Right lobe of liver (tissue), 6 donors: ENCODE measurements at regions not wholly inside any gene's neighbourhood (a gene's known extent, or its start where the extent isn't known, plus 50 kb on each side); places are given as distances from the start of the nearest gene placed in this dataset.

ENCODE experiments used
- ATAC-seq, 4 donors: fragments of 200-7000 bp; cut with Tn5 transposase; one replicate each; pipeline ENCODE4 v1.9.1; 2020; ENCODE audit warnings: mild to moderate bottlenecking in 4 of 4, moderate library complexity in 4 of 4
- DNase-seq, 3 donors: peaks; one replicate each; pipeline ENCODE4 v3.0.0-alpha.2; 2020
- H3K27ac ChIP-seq, 3 donors: fragments of 200-600 bp; one replicate each; pipeline ENCODE4 v1.8.0; 2022
- H3K27me3 ChIP-seq, 2 donors: fragments of 200-600 bp; one replicate each; pipeline ENCODE4 v1.8.0; 2022
- H3K36me3 ChIP-seq, 4 donors: fragments of 200-600 bp; sonication (generic) in 1 of 4; one replicate each; pipeline versions ENCODE4 v1.5.1 to v1.8.0; 2017 to 2022; ENCODE audit warnings: control low read depth in 1 of 4
- H3K4me1 ChIP-seq, 4 donors: fragments of 200-600 bp; sonication (generic) in 1 of 4; one replicate each; pipeline versions ENCODE4 v1.5.1 to v1.8.0; 2017 to 2022; ENCODE audit warnings: control low read depth in 1 of 4
- H3K4me3 ChIP-seq, 3 donors: fragments of 200-600 bp; one replicate each; pipeline ENCODE4 v1.8.0; 2022
- H3K9me3 ChIP-seq, 4 donors: fragments of 200-600 bp; sonication (generic) in 1 of 4; one replicate each; pipeline versions ENCODE4 v1.5.1 to v1.8.0; 2017 to 2022; ENCODE audit warnings: control low read depth in 1 of 4
- POLR2A ChIP-seq: fragments of 450-650 bp; IDR thresholded peaks from one replicate; pipeline ENCODE4 v1.6.1; 2017; ENCODE audit warnings: antibody characterized with exemption, mild to moderate bottlenecking
- WGBS: methylation state at CpG from one replicate; pipeline ENCODE4 v1.1.6; 2018; ENCODE audit warnings: low coverage, low lambda C conversion rate; ENCODE audit not compliant: insufficient coverage; ENCODE audit errors: missing lambda C conversion rate; 5-methylcytosine and 5-hydroxymethylcytosine counted together
- intact Hi-C, 2 donors: fragments of 100-400 bp; cut with DNase I; formaldehyde crosslinking; loops; one replicate each; pipeline versions ENCODE4 v1.11.2 to v1.14.1; 2022
- TF ChIP-seq, protein P1 (sequence below), 4 donors: fragments of 200-600 bp in 3 of 4; fragments of 450-650 bp in 1 of 4; IDR thresholded peaks; one replicate each; pipeline versions ENCODE4 v1.5.1 to v1.8.0; 2016 to 2022; ENCODE audit warnings: antibody characterized with exemption in 4 of 4, mild to moderate bottlenecking in 2 of 4
- donor health status: DM: no; HTN: yes; CAD: no.
- donor health status: DM: no; HTN: no; CAD: no.
- donor health status: DM: no; HTN: no; CAD: no.
- donor health status: DM: no; HTN: yes; CAD: no.
- donor health status: DM: no; HTN: yes; CAD: no.

DNA sequence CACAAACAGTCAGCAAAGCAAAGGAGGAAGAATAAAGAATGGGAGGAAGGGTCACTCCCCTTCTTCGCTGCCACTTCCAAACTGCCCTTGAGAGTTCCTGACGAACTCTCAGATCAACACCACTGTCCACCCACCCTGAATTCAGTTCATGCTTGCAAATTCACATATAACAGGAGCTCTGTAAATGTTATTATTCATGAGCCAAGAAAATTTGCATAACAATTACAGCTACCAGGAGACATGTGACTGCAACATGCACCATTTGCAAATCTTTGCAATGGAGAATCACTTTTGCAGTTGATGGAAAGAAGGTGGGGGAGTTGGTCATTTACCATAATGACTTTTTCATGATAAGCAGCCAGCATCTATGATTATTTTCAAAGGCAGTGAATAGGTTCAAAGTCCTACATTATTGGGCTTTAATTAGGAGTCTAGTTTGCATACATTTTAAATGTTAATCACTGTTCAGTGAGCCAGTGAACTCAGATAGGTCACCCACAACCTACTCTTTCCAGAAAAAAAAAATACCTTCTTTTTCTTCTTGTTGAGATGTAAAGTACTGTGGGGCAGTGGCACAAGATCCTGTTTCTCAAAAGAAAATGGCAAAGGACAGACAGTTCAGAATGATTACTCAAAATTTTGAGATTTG is 149.7 kb downstream of the CAAP1 start:
- H3K36me3 ChIP-seq: no peaks in the 10 kb centered on the region
- H3K4me3 ChIP-seq: no peak overlapping the region
- no peaks in the 10 kb centered on the region for H3K9me3 ChIP-seq
- no peak for ATAC-seq
- H3K4me1 ChIP-seq: no peaks in the 10 kb centered on the region
- no peak for DNase-seq
- intact Hi-C loops: no loop called here
- no peaks in the 10 kb centered on the region for H3K27me3 ChIP-seq
- WGBS: 31% methylated on average over 2 of the region's 2 CpGs
- TF ChIP-seq POLR2A: no peak
- TF ChIP-seq, protein P1, sequence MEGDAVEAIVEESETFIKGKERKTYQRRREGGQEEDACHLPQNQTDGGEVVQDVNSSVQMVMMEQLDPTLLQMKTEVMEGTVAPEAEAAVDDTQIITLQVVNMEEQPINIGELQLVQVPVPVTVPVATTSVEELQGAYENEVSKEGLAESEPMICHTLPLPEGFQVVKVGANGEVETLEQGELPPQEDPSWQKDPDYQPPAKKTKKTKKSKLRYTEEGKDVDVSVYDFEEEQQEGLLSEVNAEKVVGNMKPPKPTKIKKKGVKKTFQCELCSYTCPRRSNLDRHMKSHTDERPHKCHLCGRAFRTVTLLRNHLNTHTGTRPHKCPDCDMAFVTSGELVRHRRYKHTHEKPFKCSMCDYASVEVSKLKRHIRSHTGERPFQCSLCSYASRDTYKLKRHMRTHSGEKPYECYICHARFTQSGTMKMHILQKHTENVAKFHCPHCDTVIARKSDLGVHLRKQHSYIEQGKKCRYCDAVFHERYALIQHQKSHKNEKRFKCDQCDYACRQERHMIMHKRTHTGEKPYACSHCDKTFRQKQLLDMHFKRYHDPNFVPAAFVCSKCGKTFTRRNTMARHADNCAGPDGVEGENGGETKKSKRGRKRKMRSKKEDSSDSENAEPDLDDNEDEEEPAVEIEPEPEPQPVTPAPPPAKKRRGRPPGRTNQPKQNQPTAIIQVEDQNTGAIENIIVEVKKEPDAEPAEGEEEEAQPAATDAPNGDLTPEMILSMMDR (IDR thresholded peaks at IDR 0.05): no peak
- H3K27ac ChIP-seq: no peak overlapping the region

DNA sequence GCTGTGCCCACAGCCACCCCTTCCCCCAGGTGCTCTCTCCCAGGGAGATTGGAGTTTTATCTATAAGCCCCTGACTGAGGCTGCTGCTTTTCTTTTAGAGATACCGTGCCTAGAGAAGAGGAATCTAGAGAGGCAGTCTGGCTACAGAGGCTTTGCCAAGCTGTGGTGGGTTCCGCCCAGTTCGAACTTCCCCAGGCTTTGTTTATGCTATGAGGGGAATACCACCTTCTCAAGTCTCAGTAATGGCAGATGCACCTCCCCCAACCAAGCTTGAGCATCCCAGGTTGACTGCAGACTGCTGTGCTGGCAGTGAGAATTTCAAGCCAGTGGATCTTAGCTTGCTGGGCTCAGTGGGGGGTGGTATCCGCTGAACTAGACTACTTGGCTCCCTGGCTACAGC is 157.4 kb downstream of the CAAP1 start:
- no peaks in the 10 kb centered on the region for H3K4me1 ChIP-seq
- H3K4me3 ChIP-seq: no peak overlapping the region
- no peak overlapping the region for H3K27ac ChIP-seq
- H3K9me3 ChIP-seq: no peaks in the 10 kb centered on the region
- ATAC-seq (no peak), DNase-seq (no peak)
- TF ChIP-seq, protein P1 (IDR thresholded peaks at IDR 0.05): no peak
- no peak for TF ChIP-seq POLR2A
- no peaks in the 10 kb centered on the region for H3K36me3 ChIP-seq
- WGBS: no CpG with 5 or more reads among the region's 4 CpGs
- intact Hi-C loops: no loop called here
- H3K27me3 ChIP-seq: no peaks in the 10 kb centered on the region

DNA sequence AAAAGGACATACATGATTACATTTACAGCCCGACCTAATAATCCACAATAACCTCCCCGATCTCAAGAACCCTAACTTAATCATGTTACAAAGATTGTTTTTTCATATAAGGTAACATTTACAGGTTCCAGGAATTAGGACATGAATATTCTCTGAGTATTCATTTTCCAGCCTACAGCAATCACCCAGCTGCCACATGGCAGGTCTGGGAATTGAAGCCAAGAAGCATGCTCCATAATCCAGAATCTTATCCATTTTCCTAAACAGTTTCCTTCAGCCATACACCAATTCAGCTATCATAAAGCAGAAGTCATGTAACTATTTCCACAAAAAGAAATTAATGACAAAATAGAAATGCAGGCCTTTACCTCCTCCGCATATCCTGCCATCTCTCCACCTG is 163.4 kb downstream of the CAAP1 start:
- H3K9me3 ChIP-seq: no peaks in the 10 kb centered on the region
- intact Hi-C loops: no loop called here
- ATAC-seq (no peak), DNase-seq (no peak)
- TF ChIP-seq, protein P1 (IDR thresholded peaks at IDR 0.05): no peak
- no peak for TF ChIP-seq POLR2A
- no peaks in the 10 kb centered on the region for H3K27me3 ChIP-seq
- no peaks in the 10 kb centered on the region for H3K36me3 ChIP-seq
- WGBS: 76% methylated on average over 3 of the region's 3 CpGs
- H3K4me1 ChIP-seq: no peaks in the 10 kb centered on the region
- no peak overlapping the region for H3K4me3 ChIP-seq
- H3K27ac ChIP-seq: no peak overlapping the region

DNA sequence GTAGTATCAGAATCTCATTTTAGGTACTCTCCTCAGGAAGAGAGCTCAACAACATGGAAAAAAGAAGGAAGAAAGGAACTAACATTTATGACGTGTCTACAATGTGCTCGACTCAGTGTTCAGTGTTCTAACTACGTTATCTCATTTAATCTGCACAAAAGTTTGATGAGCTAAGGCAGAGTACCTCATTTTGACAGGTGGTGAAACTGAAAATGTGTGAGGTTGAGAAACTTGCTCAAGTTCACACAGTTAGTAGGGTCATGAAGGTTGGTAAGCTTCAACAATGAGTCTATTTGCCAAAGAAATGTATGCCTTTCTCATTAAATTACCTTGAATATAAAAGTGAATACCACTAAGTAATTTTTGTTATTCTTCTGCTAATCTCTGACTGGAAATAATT is 165.1 kb downstream of the CAAP1 start:
- intact Hi-C loops: no loop called here
- Histone ChIP-seq H3K36me3 (no peaks in the 10 kb centered on the region), H3K9me3 (no peaks in the 10 kb centered on the region), H3K27ac (no peak overlapping the region), H3K4me3 (no peak overlapping the region), H3K4me1 (no peaks in the 10 kb centered on the region), H3K27me3 (no peaks in the 10 kb centered on the region)
- no peak for TF ChIP-seq POLR2A
- TF ChIP-seq, protein P1 (IDR thresholded peaks at IDR 0.05): no peak
- 51% methylated on average over 3 of the region's 3 CpGs for WGBS
- DNase-seq: no peak
- ATAC-seq: no peak

DNA sequence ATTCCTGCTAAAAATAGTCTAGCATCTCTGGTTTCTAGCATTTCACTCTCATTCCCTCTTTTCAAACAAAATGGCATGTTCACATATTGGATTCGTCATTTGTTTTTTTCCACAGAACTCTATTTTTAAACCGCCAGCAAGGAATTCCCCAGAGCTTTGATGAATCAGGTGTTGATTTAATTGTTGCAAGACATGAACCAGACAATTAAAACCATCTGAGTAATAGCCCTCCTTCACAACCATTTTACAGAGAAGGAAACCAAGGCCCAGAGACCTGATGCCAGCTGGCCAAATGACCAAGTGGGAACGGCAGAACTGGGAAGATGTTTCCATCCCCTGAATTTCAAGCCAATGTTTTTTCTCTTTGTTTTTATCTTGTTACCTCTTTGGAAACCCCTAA is 167.0 kb downstream of the CAAP1 start:
- Histone ChIP-seq H3K27me3 (no peaks in the 10 kb centered on the region), H3K27ac (no peak overlapping the region), H3K9me3 (no peaks in the 10 kb centered on the region), H3K4me3 (no peak overlapping the region), H3K4me1 (no peaks in the 10 kb centered on the region), H3K36me3 (no peaks in the 10 kb centered on the region)
- intact Hi-C loops: no loop called here
- 49% methylated on average over 3 of the region's 3 CpGs for WGBS
- DNase-seq: no peak
- ATAC-seq: no peak
- TF ChIP-seq, protein P1 (IDR thresholded peaks at IDR 0.05): no peak
- no peak for TF ChIP-seq POLR2A
